ENCODE measurements at regions not wholly inside any gene's neighbourhood (a gene's known extent, or its start where the extent isn't known, plus 50 kb on each side); places are given as distances from the start of the nearest gene placed in this dataset.

DNA sequence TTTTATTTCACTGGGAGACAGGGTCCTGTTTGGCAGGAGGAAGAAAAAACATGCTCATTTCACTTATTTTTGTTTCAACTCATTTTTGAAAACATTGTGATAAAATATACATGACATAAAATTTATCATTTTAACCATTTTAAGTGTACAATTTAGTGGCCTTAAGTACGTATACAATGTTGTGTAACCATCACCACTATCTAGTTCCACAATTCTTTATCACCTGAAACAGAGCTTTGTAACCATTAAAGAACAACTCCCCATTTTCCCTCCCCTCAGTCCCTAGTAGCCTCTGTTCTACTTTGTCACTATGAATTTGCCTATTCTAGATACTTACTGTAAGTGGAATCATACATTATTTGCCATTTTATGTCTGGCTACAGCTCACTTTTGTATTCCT is 143.8 kb downstream of the GPAT3 start:
- in situ Hi-C loops (cut with HindIII; ENCODE audit: low pct_unique_long_range_greater_than_20kb, low sequenced_read_pairs): no loop called here
- DNase-seq (ENCODE audit: low read depth): no peak

DNA sequence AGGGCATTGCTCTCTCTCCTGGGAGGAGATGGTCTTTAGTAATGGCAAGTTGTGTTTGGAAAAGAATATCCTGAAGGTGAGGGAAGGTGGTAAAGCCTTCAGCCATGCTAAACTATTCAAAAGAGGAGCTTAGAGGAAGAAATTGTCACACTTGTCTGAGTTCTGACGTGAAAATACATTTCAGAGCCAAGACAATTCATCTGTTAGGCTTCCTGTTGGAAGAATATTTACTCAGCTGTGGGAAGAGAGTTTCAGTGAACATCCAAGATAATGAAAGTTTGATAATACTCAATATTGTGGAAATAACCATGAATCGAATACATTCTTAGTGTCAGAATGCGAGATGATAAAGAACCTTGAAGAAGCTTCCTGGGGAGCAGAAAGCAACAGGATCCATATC is 143.3 kb downstream of the GPAT3 start:
- DNase-seq (ENCODE audit: low read depth): no peak
- in situ Hi-C loops (cut with HindIII; ENCODE audit: low pct_unique_long_range_greater_than_20kb, low sequenced_read_pairs): no loop called here

DNA sequence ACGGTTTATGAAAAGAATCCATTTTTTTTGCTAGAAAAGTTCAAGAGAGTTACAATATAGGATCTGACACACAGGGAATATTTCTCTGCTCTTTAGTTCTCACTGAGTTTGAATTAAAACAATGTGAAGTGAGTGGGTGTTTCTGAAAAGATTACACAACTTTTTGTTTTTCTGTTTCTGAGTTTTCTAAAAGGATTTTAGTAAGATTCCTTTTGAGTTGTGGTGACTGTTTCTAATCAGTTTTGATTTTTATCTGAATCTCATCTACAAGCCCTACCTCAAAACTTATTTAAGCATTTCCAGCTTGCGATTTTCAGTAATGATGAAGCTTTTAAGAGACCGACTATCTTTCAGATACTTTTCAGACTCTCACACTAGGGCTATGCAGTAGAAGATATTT is 141.7 kb downstream of the GPAT3 start:
- no peak for DNase-seq (ENCODE audit: low read depth)
- in situ Hi-C loops (cut with HindIII; ENCODE audit: low pct_unique_long_range_greater_than_20kb, low sequenced_read_pairs): no loop called here

DNA sequence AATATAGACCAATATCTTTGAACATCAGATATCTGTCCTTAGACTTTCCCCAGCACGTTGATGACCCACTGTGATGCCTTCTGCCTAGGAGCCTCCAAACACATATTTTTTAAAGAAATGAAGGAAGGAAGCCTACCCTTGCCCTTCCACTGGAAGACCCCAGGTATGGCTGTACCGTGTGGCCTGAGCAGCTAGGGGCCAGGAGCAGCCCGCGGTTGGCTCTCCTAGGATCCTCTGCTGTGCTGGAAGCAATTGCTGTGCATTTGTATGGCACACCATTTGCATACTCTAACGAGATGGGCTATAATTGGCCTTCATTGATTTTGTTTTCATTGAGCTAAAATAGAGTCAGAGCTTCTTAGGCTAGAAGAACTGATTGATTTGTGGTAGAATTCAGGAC is 128.8 kb downstream of the GPAT3 start:
- DNase-seq (ENCODE audit: low read depth): no peak
- in situ Hi-C loops (cut with HindIII; ENCODE audit: low pct_unique_long_range_greater_than_20kb, low sequenced_read_pairs): no loop called here

DNA sequence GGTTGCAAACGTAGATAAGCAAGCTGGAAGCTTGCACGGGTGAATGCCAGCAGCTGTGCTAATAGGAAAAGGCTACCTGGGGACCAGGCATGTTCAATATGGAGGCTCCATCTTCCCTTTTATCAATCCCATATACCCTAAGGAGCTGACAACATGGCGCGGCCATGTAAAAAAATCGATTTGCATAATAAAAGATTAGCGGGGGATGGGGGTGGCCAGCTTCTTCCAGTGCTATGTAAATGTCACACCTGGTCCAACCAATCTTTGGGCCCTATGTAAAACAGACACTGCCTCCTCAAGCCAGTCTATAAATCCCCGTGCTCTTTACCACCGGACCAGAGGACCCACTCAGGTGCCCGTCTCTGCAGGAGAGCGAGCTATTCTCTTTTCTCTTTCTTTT is 128.2 kb downstream of the GPAT3 start:
- in situ Hi-C loops (cut with HindIII; ENCODE audit: low pct_unique_long_range_greater_than_20kb, low sequenced_read_pairs): no loop called here
- DNase-seq (ENCODE audit: low read depth): no peak

DNA sequence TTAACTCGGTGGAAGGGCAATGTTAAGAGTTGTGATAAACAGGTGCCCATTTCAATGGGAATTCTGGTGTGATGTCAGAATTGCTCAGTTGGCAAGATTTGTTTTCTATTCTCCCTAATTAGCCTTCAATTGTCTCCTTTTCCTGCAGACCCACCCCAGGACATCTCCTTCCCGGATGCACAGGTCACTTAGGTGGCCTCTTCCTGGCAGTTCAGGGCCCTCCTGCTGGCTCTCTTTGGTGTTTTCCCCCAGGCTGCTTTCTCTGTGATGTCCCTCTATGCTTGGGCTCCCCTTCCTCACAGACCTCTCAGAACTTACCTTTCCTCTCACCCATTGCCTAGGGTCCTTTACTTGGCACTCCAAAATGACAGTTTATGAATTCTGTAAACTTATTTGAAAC is 126.3 kb downstream of the GPAT3 start:
- in situ Hi-C loops (cut with HindIII; ENCODE audit: low pct_unique_long_range_greater_than_20kb, low sequenced_read_pairs): no loop called here
- DNase-seq (ENCODE audit: low read depth): no peak

DNA sequence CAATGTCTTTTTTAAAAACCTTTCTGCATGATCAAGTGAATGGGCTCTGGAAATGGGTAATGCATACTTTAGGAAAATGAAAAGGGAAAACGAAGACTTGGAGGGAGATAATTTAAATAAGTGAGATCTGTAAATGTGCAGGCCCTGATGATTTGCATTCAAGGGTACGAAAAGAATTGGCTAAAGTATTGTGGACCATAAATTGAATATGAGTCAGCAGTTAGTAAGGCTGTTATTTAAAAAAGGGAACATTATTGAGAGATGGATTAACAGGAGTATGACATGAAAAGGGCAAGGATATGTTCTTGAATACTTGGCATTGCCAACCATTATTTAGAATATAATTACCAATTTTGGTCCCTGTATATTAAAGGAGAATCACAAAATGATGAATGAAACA is 125.5 kb downstream of the GPAT3 start:
- DNase-seq (ENCODE audit: low read depth): no peak
- in situ Hi-C loops (cut with HindIII; ENCODE audit: low pct_unique_long_range_greater_than_20kb, low sequenced_read_pairs): no loop called here

DNA sequence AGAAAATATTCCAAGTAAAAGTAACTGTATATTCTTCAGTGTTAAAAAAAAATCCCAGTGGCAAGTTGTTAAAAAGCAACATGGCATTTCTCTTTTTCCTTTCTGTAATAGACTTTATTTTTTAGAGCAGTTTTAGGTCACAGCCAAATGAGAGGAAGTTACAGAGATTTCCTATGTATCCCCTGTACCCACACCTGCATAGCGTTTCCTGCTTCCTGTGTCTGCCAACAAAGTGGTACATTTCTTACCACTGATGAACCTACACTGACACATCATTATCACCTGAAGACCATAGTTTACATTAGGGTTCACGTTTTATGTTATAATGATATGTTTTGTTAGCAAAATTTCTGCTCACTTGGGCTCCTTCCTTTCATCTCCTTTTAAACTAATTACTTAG is 124.7 kb downstream of the GPAT3 start:
- in situ Hi-C loops (cut with HindIII; ENCODE audit: low pct_unique_long_range_greater_than_20kb, low sequenced_read_pairs): no loop called here
- no peak for DNase-seq (ENCODE audit: low read depth)

DNA sequence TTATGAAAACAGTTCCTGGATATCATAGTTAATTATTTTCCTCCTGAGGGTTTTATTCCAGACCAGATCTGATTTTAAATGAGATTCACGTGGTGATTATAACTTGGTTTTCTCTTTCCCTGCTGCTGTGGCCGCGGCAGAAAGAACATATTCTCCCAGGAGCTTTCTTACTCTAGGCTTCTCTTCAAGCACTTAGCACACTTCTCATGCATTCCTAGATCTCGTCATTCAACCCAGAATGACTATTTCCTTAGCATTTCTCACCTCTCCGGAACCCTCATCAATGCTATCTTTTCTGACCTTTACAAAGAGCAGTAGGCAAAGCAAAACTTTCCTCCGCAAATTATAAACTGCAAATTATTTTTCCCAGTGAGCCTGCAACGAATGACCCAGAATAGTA is 122.9 kb downstream of the GPAT3 start:
- in situ Hi-C loops (cut with HindIII; ENCODE audit: low pct_unique_long_range_greater_than_20kb, low sequenced_read_pairs): no loop called here
- DNase-seq (ENCODE audit: low read depth): no peak

DNA sequence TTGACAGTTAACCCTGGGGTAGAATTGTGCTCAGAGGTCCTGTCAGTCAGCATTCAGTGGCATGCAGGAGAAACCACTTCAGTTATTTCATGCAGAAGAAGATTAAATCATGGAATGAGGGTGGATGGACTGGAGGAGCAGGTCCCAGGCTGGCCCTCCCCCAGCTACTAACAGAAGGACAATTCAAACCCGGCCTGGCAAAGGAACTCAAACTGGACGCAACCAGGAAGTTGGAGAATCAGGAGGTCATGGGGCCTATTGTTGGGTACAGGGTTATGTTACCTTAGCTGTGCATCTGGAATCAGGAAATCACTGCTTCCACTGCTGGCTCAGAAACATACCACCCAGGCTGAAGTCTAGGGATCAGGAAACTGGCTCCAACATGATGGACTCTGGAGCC is 121.4 kb downstream of the GPAT3 start:
- DNase-seq (ENCODE audit: low read depth): no peak
- in situ Hi-C loops (cut with HindIII; ENCODE audit: low pct_unique_long_range_greater_than_20kb, low sequenced_read_pairs): no loop called here
